ENCODE measurements at regions not wholly inside any gene's neighbourhood (a gene's known extent, or its start where the extent isn't known, plus 50 kb on each side); places are given as distances from the start of the nearest gene placed in this dataset.
"Not testable (repeated sequence)": the region's sequence is repeated elsewhere in the genome, so short reads cannot be mapped to it uniquely, and the experiment has no call there.

DNA sequence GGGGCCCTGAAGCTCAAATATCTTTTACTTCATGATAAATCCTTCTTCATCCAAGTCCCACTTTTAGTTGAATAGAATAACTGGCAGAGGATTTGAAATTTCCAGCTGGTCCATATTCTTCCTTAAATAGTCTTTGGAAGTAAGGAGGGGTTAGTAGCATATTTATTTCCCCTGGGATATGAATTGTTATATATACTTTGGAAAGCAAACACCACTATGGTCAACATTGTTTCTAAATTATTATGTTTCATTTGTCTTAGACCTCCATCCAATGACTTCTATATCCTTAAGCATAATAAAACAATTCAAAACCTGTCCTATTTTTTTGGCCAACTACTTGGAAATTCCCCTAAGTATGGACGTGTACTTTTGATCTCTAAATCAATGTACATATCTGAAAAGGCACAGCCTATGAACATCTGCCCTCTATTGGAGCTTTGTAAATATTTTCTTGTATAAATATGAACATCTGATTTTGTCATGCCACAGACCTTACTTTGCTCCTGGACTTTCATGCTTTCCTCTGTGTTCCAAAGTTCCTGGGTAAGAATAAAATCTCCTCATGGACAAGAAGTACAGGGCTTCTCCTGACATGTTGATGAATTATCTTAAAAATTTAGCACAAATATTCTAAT is 1212.0 kb downstream of the GALC start:
- Mint-ChIP-seq H3K36me3 (no peaks in the 10 kb centered on the region), H3K4me3 (no peak overlapping the region)
- no peak for ATAC-seq

DNA sequence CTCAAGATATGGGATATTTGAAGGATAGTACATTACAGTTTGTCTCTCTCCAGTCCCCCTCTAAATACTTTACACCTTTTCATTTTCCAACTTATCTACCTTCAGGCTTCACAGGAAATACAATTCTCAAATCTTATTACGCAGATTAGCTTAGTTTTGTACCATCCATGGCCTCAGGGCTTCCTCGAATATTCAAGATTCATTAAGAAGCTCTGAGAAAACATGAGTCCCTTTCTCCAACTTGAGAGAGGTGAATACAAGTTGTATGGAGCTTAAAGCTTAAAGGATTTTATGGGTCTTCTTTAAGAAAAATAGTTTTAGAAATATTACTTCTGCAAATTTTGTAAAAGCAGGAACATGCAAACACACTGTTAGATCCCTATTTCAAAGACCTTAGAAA is 1212.5 kb downstream of the GALC start:
- Mint-ChIP-seq H3K9me3 (peaks cover 10% of the 10 kb centered on the region), H3K4me3 (no peak overlapping the region), H3K27ac (no peak overlapping the region), H3K4me1 (no peaks in the 10 kb centered on the region), H3K36me3 (no peaks in the 10 kb centered on the region)
- no peak for DNase-seq (ENCODE audit: low spot score in 2 of 2)
- no peak for ATAC-seq

More for the DNA sequence above, 1212.0 kb downstream of the GALC start:
- no peaks in the 10 kb centered on the region for H3K4me1 Mint-ChIP-seq
- H3K9me3 Mint-ChIP-seq, result peaks cover 10% of the 10 kb centered on the region
- H3K27ac Mint-ChIP-seq, result no peak overlapping the region
- no peak for DNase-seq (ENCODE audit: low spot score in 2 of 2)

DNA sequence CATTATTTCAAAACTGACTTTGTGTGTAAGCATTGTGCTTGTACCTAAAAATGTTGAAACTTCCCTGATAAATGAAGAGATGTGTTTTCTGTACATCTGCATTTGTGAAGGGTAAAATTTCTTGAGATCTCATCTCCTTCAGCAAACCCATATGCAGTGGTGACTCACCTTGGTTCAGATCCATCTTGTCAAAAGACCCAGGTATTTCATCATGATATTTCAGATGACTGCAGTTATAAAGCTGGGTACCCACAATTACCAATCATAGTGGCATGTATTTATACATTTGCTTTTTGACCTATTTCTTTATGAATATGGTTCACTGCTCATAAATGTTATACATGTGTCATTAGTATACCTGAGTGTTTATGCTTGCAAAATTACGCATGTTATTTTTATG is 1213.6 kb downstream of the GALC start:
- no peak overlapping the region for H3K4me3 Mint-ChIP-seq
- H3K36me3 Mint-ChIP-seq, result no peaks in the 10 kb centered on the region
- no peak for ATAC-seq
- H3K4me1 Mint-ChIP-seq, result no peaks in the 10 kb centered on the region
- DNase-seq (ENCODE audit: low spot score in 2 of 2), result no peak
- peaks cover 12% of the 10 kb centered on the region for H3K9me3 Mint-ChIP-seq
- H3K27ac Mint-ChIP-seq, result no peak overlapping the region

DNA sequence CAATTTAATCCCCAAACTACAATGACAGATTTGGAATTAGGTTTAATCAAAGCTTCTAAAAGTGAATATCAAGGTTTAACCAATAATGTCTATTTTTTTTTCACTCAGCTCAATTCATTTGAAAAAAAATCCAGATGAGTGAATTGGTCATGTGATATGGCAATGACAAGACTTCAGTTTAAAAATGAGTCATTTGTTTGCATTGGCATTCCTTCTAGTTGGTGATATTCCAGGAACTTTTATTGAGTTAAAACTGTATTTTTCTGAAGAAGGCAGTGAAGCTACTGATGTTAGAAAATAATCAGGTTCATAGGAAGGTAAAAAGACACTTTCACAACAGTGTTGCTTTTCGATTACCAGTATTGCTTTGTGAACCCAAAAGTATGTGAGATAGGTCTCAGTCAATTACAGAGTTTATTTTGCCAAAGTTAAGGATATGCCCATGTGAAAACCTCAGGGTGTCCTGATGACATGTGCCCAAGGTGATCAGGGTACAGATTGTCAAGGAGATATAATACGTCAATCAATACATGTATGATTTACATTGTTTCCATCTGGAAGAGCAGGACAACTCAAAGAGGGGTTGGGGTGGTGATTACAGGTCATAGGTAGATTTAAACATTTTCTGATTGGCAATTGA is 1214.9 kb downstream of the GALC start:
- no peak overlapping the region for H3K27ac Mint-ChIP-seq
- H3K4me1 Mint-ChIP-seq, result no peaks in the 10 kb centered on the region
- H3K4me3 Mint-ChIP-seq, result no peak overlapping the region
- no peak for DNase-seq (ENCODE audit: low spot score in 2 of 2)
- H3K9me3 Mint-ChIP-seq, result peaks cover 13% of the 10 kb centered on the region
- no peaks in the 10 kb centered on the region for H3K36me3 Mint-ChIP-seq
- no peak for ATAC-seq

DNA sequence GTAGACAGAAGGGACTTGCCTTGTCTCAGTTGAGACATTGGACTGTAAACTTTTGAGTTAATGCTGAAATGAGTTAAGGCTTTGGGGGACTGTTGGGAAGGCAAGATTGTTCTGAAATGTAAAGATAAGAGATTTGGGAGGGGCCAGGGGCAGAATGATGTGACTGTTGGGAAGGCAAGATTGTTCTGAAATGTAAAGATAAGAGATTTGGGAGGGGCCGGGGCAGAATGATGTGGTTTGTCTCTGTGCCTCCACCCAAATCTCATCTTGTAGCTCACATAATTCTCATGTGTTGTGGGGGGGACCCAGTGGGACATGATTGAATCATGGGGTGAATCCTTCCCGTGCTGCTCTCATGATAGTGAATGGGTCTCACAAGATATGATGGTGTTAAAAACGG is 1217.1 kb downstream of the GALC start:
- not testable (repeated sequence) for H3K4me1 Mint-ChIP-seq; DNase-seq (ENCODE audit: low spot score in 2 of 2); H3K27ac Mint-ChIP-seq; H3K36me3 Mint-ChIP-seq; H3K4me3 Mint-ChIP-seq; ATAC-seq
- H3K9me3 Mint-ChIP-seq, result peaks cover 18% of the 10 kb centered on the region

DNA sequence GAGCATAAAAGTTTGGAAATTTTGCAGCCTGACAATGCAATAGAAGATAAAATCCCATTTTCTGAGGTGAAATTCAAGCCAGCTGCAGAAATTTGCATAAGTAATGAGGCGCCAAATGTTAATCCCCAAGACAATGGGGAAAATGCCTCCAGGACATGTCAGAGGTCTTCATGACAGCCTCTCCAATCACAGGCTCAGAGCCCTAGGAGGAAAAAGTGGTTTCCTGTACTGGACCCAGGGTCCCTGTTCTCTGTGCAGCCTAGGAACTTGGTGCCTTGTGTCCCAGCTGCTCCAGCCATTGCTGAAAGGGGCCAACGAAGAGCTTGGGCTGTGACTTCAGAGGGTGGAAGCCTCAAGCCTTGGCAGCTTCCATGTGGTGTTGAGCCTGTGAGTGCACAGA is 1218.1 kb downstream of the GALC start:
- no peak overlapping the region for H3K27ac Mint-ChIP-seq
- DNase-seq (ENCODE audit: low spot score in 2 of 2) (no peak), ATAC-seq (no peak)
- peaks cover 14% of the 10 kb centered on the region for H3K9me3 Mint-ChIP-seq
- no peaks in the 10 kb centered on the region for H3K4me1 Mint-ChIP-seq
- no peak overlapping the region for H3K4me3 Mint-ChIP-seq
- no peaks in the 10 kb centered on the region for H3K36me3 Mint-ChIP-seq

- Mint-ChIP-seq H3K4me3 (no peak overlapping the region), H3K9me3 (peaks cover 14% of the 10 kb centered on the region), H3K36me3 (no peaks in the 10 kb centered on the region), H3K4me1 (no peaks in the 10 kb centered on the region), H3K27ac (no peak overlapping the region)
- DNase-seq (ENCODE audit: low spot score in 2 of 2) (no peak), ATAC-seq (no peak)
These were observed 1220.9 kb downstream of the GALC start for GRCh38 chr14:86772075-86772474.

DNA sequence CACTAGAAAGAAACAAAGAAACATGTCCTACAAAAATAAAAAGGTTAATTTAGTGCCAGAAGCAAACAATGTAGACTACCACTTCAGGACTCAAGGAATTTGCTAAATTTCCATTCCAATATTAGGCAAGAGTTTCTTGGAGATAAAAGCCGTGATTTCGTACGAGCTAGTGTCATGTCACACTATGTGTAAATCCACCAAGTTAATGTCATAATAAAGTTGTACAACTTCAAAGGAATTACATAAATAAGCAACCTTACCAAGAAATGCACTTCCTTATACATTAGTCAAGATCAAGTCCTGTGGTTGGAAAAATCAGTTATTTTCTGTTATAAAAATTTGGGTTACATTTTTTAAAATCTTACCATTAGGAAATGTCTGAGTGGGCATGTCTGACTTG is 1222.8 kb downstream of the GALC start:
- Mint-ChIP-seq H3K27ac (no peak overlapping the region), H3K36me3 (no peaks in the 10 kb centered on the region), H3K4me1 (no peaks in the 10 kb centered on the region), H3K9me3 (peaks cover 18% of the 10 kb centered on the region), H3K4me3 (no peak overlapping the region)
- no peak for DNase-seq (ENCODE audit: low spot score in 2 of 2)
- no peak for ATAC-seq

GRCh38 chr14:86766469-86766868 is 1226.5 kb downstream of the GALC start:
- Mint-ChIP-seq H3K4me3 (no peak overlapping the region), H3K9me3 (peaks cover 11% of the 10 kb centered on the region), H3K27ac (no peak overlapping the region), H3K36me3 (no peaks in the 10 kb centered on the region), H3K4me1 (no peaks in the 10 kb centered on the region)
- no peak for DNase-seq (ENCODE audit: low spot score in 2 of 2)
- no peak for ATAC-seq

DNA sequence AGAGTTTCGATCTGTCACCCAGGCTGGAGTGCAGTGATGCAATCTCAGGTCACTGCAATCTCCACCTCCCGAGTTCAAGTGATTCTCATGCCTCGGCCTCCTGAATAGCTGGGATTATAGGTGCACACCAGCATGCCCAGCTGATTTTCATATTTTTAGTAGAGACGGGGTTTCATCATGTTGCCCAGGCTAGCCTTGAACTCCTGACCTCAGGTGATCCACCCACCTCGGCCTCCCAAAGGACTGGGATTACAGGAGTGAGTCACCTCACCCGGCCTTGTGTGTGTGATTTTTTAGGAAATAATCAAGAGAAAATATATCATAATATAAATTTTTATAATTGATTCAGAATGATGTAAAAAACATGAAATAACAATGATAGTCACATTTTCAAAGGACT is 1231.4 kb downstream of the GALC start:
- Mint-ChIP-seq H3K9me3 (peaks cover 12% of the 10 kb centered on the region), H3K27ac (no peak overlapping the region), H3K4me3 (no peak overlapping the region), H3K36me3 (no peaks in the 10 kb centered on the region), H3K4me1 (no peaks in the 10 kb centered on the region)
- DNase-seq (ENCODE audit: low spot score in 2 of 2) (no peak), ATAC-seq (no peak)

GRCh38 chr14:86756521-86757190 is 1226.7 kb downstream of the FLRT2 start:
- Mint-ChIP-seq H3K9me3 (peaks cover 14% of the 10 kb centered on the region), H3K4me1 (no peaks in the 10 kb centered on the region), H3K36me3 (no peaks in the 10 kb centered on the region), H3K27ac (no peak overlapping the region), H3K4me3 (no peak overlapping the region)
- ATAC-seq, result no peak
- DNase-seq (ENCODE audit: low spot score in 2 of 2), result no peak

- not testable (repeated sequence) for DNase-seq (ENCODE audit: low spot score in 2 of 2); H3K4me1 Mint-ChIP-seq; H3K36me3 Mint-ChIP-seq; H3K27ac Mint-ChIP-seq; H3K4me3 Mint-ChIP-seq; ATAC-seq
- peaks cover 24% of the 10 kb centered on the region for H3K9me3 Mint-ChIP-seq
These were observed 1220.5 kb downstream of the FLRT2 start for GRCh38 chr14:86750488-86750887.

DNA sequence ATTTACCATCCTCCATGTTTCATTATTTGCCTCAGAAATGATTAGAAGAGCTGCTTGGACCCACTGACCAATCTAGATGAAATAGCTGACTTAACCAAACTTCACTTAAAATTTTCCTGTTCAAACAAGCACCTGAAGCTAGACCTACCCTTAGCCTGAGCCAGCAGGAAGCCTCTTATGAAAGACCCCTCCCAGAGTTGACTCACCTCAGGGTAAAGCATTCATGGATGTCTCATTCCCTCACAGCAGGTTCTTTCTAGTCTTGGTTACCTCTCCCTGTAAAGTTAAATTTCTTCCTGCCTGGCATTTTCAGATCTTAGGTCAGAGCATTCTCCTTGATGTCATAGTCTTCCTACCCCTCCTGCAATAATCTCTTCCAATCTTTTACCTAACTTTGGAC is 1209.8 kb downstream of the FLRT2 start:
- Mint-ChIP-seq H3K36me3 (no peaks in the 10 kb centered on the region), H3K9me3 (peaks cover 10% of the 10 kb centered on the region), H3K27ac (no peak overlapping the region), H3K4me3 (no peak overlapping the region), H3K4me1 (no peaks in the 10 kb centered on the region)
- DNase-seq (ENCODE audit: low spot score in 2 of 2) (no peak), ATAC-seq (no peak)

- not testable (repeated sequence) for H3K36me3 Mint-ChIP-seq; DNase-seq (ENCODE audit: low spot score in 2 of 2); H3K4me3 Mint-ChIP-seq; H3K9me3 Mint-ChIP-seq; H3K27ac Mint-ChIP-seq; H3K4me1 Mint-ChIP-seq; ATAC-seq
These were observed 1201.5 kb downstream of the FLRT2 start for GRCh38 chr14:86731427-86731826.

- no peaks in the 10 kb centered on the region for H3K36me3 Mint-ChIP-seq
- H3K4me3 Mint-ChIP-seq, result no peak overlapping the region
- H3K4me1 Mint-ChIP-seq, result no peaks in the 10 kb centered on the region
- no peak overlapping the region for H3K27ac Mint-ChIP-seq
- no peak for DNase-seq (ENCODE audit: low spot score in 2 of 2)
- peaks cover 5% of the 10 kb centered on the region for H3K9me3 Mint-ChIP-seq
- ATAC-seq, result no peak
These were observed 1193.3 kb downstream of the FLRT2 start for GRCh38 chr14:86723254-86723624.

DNA sequence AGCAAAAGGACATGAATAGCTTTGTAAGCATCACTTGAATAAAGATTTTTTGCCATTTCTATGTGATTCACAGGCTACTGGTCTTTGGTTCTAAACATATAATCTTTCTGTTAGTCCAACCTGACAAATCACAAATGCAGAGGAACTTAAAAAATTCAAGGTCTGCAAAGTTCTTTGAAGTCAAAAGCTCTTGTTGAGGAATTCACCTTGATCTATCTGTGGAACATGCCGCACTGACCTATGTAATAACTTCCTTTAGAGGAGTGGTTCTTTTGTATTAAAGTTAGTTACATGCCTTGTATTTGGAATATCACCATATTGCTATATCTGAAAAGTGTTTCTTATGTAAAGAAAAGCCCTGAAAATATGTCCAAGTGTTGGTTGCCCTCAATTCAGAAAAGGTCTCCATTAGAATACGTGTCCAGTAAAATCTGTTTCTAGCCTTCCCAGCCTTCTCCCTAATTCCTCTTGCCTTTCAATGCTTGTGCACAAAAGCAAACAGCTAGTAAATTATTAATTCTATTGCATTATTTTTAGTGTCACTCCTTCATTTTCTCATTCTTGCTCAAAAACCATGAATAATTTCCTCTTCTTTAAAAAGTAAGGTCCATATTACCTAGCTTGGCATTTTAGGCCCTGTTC is 1192.8 kb downstream of the FLRT2 start:
- no peak overlapping the region for H3K27ac Mint-ChIP-seq
- peaks cover 5% of the 10 kb centered on the region for H3K9me3 Mint-ChIP-seq
- no peaks in the 10 kb centered on the region for H3K36me3 Mint-ChIP-seq
- H3K4me1 Mint-ChIP-seq, result no peaks in the 10 kb centered on the region
- no peak overlapping the region for H3K4me3 Mint-ChIP-seq
- ATAC-seq, result no peak
- no peak for DNase-seq (ENCODE audit: low spot score in 2 of 2)
